Subcutaneous abdominal adipose tissue (tissue), 5 donors: ENCODE measurements at regions not wholly inside any gene's neighbourhood (a gene's known extent, or its start where the extent isn't known, plus 50 kb on each side); places are given as distances from the start of the nearest gene placed in this dataset.

Experiments
- H3K27ac ChIP-seq: one replicate; pipeline ENCODE4 v1.7.0; 2013; ENCODE audit warnings: low read depth, mild to moderate bottlenecking, inconsistent platforms, low read length, moderate library complexity
- H3K27me3 ChIP-seq, 5 donors: one replicate each; pipeline ENCODE4 v1.7.0; 2013; ENCODE audit warnings: low read length in 5 of 5, inconsistent platforms in 1 of 5; ENCODE audit not compliant: control insufficient read depth in 5 of 5, insufficient read depth in 4 of 5
- H3K36me3 ChIP-seq, 5 donors: one replicate each; pipeline ENCODE4 v1.7.0; 2013; ENCODE audit warnings: low read length in 5 of 5; ENCODE audit not compliant: control insufficient read depth in 5 of 5, insufficient read depth in 5 of 5
- H3K4me1 ChIP-seq, 5 donors: one replicate each; pipeline ENCODE4 v1.7.0; 2013; ENCODE audit warnings: low read length in 5 of 5, mild to moderate bottlenecking in 3 of 5, moderate library complexity in 1 of 5; ENCODE audit not compliant: control insufficient read depth in 5 of 5, insufficient read depth in 5 of 5
- H3K4me3 ChIP-seq, 5 donors: one replicate each; pipeline ENCODE4 v1.7.0; 2013; ENCODE audit warnings: low read length in 5 of 5, low read depth in 1 of 5
- H3K9ac ChIP-seq, 5 donors: one replicate each; pipeline ENCODE4 v1.7.0; 2013; ENCODE audit warnings: low read length in 5 of 5, mild to moderate bottlenecking in 4 of 5, moderate library complexity in 3 of 5
- H3K9me3 ChIP-seq, 5 donors: one replicate each; pipeline ENCODE4 v1.7.0; 2013; ENCODE audit warnings: low read length in 5 of 5; ENCODE audit not compliant: control insufficient read depth in 5 of 5
- donor health status: healthy.
- donor health status: healthy.
- donor health status: healthy.
- donor health status: healthy.
- donor health status: healthy.

DNA sequence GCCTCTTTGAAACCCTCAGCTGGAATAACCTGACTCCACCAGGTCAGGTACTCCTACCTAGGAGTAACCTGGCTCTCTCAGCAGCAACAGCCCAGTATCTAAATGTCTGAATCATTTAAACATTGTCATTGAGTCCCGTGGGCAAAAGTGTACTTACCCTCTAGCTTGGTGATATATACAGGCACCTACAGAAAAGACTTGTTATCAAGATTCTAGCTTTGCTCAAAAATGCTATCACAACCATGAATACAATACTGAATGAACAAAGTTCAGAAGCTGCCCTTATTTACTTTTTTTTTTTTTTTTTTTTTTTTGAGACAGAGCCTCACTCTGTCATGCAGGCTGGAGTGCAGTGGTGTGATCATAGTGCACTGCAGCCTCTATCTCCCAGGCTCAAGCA, 268.2 kb downstream of the ZNF608 start:
- H3K27ac ChIP-seq, result no peak overlapping the region
- no peaks in the 10 kb centered on the region for H3K9me3 ChIP-seq
- H3K36me3 ChIP-seq, result no peaks in the 10 kb centered on the region
- no peaks in the 10 kb centered on the region for H3K4me1 ChIP-seq
- H3K9ac ChIP-seq, result no peak overlapping the region
- no peaks in the 10 kb centered on the region for H3K27me3 ChIP-seq
- no peak overlapping the region for H3K4me3 ChIP-seq

DNA sequence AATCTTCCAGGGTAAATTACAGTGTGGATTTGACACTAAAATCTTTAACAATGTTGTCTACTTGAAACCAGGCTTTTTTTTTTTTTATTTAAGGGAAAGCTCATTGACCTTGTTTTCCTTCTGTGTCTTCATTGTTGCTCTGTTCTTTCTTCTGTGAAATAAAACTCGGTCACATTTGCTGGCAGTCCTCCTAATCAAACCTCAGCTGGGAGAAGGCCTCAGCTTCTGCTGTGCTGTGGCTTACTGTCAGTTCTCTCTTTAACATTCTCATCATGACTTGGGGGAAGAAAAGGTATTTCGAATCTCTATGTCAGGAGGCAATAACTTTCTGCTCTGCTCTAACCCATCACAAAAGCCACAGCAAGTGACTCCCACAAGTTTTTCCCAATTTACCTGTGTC, 268.9 kb downstream of the ZNF608 start:
- Histone ChIP-seq H3K4me3 (no peak overlapping the region), H3K9ac (no peak overlapping the region), H3K4me1 (no peaks in the 10 kb centered on the region), H3K27me3 (no peaks in the 10 kb centered on the region), H3K9me3 (no peaks in the 10 kb centered on the region), H3K36me3 (no peaks in the 10 kb centered on the region), H3K27ac (no peak overlapping the region)

DNA sequence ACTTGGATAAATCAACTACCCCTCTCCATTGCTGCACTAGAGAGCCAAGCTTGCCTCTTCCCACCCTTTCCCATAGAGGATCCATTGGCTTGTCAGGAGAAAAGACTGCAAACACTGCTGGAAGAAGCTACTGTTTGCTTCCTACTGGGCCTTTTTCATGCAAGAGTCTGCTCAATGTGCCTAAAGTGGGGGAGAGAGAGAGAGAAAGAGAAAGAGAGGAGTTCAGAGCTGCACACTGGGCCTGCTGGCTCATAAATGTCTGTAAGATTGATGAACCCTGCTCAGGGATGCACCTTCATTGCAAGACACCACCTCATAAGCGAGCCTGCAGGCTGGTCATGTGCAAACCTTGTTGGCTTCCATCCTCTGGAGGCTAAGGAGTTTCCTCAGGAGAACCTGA, 269.4 kb downstream of the ZNF608 start:
- no peak overlapping the region for H3K27ac ChIP-seq
- no peaks in the 10 kb centered on the region for H3K27me3 ChIP-seq
- no peak overlapping the region for H3K9ac ChIP-seq
- H3K9me3 ChIP-seq, result no peaks in the 10 kb centered on the region
- H3K4me3 ChIP-seq, result no peak overlapping the region
- no peaks in the 10 kb centered on the region for H3K36me3 ChIP-seq
- no peaks in the 10 kb centered on the region for H3K4me1 ChIP-seq

DNA sequence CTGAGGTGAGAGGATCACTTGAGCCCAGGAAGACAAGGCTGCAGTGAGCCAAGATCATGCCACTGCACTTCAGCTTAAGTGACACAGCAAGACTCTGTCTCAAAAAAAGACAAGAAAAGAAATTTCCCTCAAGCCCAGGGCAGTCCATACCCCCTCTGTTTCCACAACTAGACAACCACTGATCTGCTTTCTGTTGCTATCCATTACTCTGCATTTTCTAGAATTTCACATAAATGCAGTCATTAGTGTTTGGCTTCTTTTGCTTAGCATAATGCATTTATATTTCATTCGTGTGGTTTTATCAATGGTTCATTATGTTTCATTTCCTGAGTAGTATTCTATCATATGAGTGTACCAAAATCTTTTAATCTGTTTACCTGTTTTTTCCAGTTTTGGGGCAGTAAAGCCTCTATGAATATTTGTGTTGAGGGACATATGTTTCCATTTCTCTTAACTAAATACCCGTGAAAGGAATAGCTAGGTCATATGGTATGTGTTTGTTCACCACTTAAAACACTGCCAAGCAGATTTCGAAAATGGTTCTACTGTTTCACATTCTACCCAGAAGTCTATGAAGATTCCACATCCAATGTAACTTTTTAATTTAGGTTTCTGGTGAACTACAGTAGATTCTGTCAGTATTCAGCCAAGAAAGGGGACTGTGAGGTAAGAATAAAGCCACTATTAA, 271.8 kb downstream of the ZNF608 start:
- Histone ChIP-seq H3K9ac (no peak overlapping the region), H3K4me1 (no peaks in the 10 kb centered on the region), H3K36me3 (no peaks in the 10 kb centered on the region), H3K27ac (no peak overlapping the region), H3K27me3 (no peaks in the 10 kb centered on the region), H3K4me3 (no peak overlapping the region), H3K9me3 (no peaks in the 10 kb centered on the region)

DNA sequence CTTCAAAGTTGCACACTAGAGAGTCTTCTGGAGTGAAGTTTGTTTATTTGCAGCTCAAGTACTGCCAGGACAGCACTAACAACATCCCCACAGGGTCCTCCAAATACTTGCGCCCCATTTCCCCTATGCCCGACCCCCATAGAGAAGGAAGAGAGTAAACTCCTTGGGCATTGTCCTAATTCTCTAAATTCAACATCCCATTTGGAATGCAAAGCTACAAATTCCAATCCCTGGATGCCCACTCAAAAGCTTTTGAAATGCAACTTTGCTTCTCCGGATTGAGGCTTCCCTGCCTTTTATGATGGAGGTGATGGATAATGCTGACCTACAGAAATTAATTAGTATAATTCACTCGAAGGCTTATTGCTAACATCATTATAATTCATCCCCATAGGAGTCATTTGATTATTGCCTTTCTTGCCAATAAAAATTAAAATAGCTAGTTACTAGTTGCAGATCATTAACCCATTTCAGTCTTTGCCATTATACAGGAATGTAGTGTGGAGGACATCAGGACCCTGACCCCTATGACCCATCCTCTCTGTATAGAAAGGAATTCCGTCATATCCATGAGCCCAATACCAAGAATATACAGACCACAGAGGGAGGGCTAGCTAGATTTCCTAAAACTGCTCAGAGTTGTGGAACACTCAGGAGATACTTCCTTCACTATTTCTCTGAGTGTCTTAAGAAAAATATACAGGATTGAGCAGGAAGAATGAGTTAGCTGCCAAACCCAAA, 277.6 kb downstream of the ZNF608 start:
- Histone ChIP-seq H3K36me3 (no peaks in the 10 kb centered on the region), H3K9ac (no peak overlapping the region), H3K4me3 (no peak overlapping the region), H3K4me1 (peaks cover 0 to 2% (median 0%) of the 10 kb centered on the region in 5 donors), H3K9me3 (no peaks in the 10 kb centered on the region), H3K27ac (no peak overlapping the region), H3K27me3 (no peaks in the 10 kb centered on the region)

DNA sequence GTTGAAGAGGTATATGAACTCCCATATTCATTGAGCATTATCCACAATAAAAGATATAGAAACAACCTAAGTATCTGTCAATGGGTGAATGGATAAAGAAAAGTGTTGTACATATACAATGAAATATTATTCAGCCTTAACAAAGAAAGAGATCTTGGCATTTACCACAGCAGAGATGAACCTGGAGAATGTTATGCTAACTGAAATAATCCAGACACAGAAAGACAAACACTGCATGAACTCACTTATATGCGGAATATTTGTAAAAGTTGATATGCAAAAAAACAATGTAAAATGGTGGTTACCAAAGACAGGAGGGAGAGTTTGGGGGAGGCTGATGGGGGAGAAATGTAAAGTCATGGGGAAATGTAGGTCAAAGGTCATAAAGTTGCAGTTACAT, 278.7 kb downstream of the ZNF608 start:
- Histone ChIP-seq H3K9me3 (no peaks in the 10 kb centered on the region), H3K27me3 (no peaks in the 10 kb centered on the region), H3K36me3 (no peaks in the 10 kb centered on the region), H3K9ac (no peak overlapping the region), H3K4me1 (peaks cover 0 to 5% (median under 1%) of the 10 kb centered on the region in 5 donors), H3K27ac (no peak overlapping the region), H3K4me3 (no peak overlapping the region)

DNA sequence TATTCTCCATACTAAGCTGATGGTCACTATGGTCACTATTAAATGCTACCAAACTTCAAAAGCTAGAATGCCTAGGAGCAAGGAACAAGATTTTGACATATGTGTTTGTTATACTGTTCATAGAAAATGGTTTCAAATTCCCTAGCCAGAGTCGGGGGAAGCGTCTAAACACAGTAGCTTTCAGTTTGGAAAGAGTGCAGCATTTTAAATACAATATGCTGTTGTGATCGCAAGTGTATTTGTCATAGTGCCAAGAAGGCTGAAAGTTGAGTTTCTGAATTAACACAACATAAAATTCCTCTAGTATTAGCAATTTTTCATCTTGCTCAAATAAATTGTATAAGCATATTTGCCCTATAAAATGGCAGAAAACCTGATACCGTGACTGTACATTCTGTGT, 280.4 kb downstream of the ZNF608 start:
- Histone ChIP-seq H3K27ac (no peak overlapping the region), H3K9me3 (no peaks in the 10 kb centered on the region), H3K36me3 (no peaks in the 10 kb centered on the region), H3K27me3 (no peaks in the 10 kb centered on the region), H3K9ac (no peak overlapping the region), H3K4me3 (no peak overlapping the region), H3K4me1 (peaks cover 0 to 17% (median 16%) of the 10 kb centered on the region in 5 donors)

DNA sequence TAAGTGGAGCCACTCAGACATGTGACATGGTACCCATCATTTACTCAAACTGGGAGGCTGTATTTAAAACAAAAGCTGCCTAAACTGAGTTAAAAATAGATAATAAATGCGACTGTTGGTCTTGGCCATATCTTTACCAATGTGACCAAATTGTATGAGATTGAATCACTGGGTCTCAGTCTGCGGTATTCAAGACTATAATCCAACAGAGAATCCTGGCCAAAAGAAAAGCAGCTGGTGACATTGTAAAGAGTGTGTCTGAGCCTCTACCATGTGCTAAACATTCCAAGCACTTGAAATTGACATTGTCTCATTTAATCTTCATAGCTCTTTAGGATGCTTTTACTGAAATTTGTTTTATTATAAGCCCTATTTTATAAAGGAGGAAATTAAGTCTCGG, 282.6 kb downstream of the ZNF608 start:
- Histone ChIP-seq H3K9me3 (peaks cover 0 to 3% (median 0%) of the 10 kb centered on the region in 5 donors), H3K27me3 (no peaks in the 10 kb centered on the region), H3K36me3 (no peaks in the 10 kb centered on the region), H3K4me1 (peaks cover 0 to 22% (median 19%) of the 10 kb centered on the region in 5 donors), H3K9ac (no peak overlapping the region), H3K4me3 (no peak overlapping the region), H3K27ac (no peak overlapping the region)

DNA sequence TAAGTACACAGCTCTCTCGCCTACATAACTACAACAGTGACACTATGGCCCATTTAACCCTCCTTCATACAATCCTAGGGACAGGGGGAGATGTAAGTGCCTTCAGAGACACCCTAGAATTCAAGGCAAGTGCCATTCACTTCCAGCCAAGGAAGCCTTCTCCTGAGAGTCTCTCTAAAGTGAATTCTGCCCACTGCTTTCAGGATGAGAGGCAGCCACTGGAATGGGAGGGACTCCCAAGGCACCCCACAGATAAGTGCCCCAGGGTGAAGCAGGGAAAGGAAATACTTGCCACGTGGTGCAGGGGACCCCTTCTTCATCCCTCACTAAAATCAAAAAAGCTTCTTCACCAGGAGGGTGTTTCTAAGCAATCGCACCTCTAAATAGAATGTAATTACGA, 283.7 kb downstream of the ZNF608 start:
- H3K4me1 ChIP-seq, result peaks cover 0 to 22% (median 19%) of the 10 kb centered on the region in 5 donors
- no peak overlapping the region for H3K4me3 ChIP-seq
- peaks cover 0 to 3% (median 0%) of the 10 kb centered on the region in 5 donors for H3K9me3 ChIP-seq
- no peaks in the 10 kb centered on the region for H3K27me3 ChIP-seq
- no peaks in the 10 kb centered on the region for H3K36me3 ChIP-seq
- no peak overlapping the region for H3K9ac ChIP-seq
- no peak overlapping the region for H3K27ac ChIP-seq

DNA sequence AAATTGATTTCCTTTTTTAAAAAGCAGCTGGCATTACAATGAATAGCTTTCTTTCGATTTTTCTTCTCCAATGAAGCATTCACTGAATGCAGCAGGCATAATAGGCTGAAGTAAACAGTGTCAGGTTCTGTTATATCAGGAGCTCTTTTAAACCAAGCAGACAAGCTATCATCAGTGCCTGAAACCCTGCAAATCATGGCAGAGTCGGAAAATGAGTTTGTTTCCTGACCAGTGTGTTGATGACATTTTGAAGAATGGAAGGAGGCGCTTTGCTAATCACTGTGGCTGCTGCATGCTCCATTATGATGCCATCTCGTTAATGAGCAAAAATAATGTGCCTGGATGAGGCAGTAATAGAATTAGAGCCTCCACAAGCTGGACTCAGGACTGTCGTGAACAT, 284.5 kb downstream of the ZNF608 start:
- Histone ChIP-seq H3K9ac (no peak overlapping the region), H3K9me3 (peaks cover 0 to 3% (median 0%) of the 10 kb centered on the region in 5 donors), H3K27me3 (no peaks in the 10 kb centered on the region), H3K4me3 (peak overlapping the region in 1 of 5 donors; percentile 1), H3K27ac (no peak overlapping the region), H3K4me1 (peaks cover 0 to 22% (median 19%) of the 10 kb centered on the region in 5 donors), H3K36me3 (no peaks in the 10 kb centered on the region)
